Muscle of back (tissue), 3 donors: ENCODE measurements at regions not wholly inside any gene's neighbourhood (a gene's known extent, or its start where the extent isn't known, plus 50 kb on each side); places are given as distances from the start of the nearest gene placed in this dataset.
A peak's percentile ranks its signal among the peaks of the same experiment; 100 is the strongest.

Experiments used
- DNase-seq, 3 donors: peaks; one replicate each; pipeline versions ENCODE4 v3.0.0 to v3.0.0-alpha.2; 2013

DNA sequence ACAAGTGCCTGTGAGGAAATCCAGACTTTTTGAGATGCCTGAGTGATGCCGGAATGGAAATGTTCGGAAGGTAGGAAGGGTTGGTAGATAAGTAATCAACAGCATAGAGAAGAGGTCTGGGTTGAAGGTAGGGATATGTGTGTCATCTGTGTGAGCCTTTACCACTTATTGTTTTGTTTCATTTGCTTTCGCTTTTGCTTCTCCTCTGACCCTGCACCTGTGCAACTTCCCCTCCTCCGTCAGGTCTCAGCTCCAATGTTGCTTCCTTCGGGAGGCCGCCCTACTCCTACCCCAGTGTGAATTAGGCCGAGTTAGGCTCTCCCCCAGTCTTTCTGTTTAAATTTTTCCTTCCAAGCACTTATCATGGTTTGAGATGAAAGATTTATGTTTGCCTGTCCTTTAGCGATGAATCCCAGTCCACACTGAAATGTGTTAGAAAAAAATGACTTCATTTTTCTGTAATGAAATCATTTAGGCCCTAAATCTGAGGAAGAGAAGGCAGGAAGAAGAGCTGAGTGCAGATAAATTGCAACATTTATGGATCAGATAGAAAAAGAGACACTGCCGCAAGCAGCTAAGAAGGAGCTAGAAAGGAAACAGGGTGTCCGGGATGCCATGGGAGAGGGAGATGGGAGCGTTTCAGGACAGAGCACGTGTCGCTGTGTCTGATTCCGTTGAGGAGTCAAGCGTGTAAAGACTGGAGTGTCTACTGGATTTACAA, 139.6 kb upstream of the PELI1 start:
- peak in 2 of 3 donors; percentile 32 to 69 for DNase-seq

DNA sequence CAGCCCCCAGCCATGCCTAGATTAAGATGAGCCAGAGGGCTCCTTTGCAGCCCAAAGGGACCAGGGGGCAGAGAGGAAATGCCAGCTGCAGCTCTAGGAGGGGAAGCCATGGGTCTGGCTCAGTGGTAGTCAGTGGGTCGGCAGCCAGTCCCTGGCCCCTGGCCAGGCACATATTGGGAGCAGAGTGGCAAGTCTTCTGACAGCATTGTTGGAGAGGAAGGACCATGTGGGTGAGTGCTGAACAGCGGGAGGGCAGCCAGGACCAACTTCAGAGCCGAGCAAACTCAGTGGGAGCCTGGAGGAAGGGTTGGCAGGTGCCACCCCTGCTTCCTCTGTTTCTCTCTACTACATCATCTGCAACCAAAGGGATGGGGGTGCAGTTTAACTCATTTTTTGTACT, 140.5 kb upstream of the PELI1 start:
- no peak for DNase-seq

- no peak for DNase-seq
These were observed 143.1 kb upstream of the PELI1 start for GRCh38 chr2:64287202-64287740.

GRCh38 chr2:64288321-64289193, 144.3 kb upstream of the PELI1 start:
- DNase-seq, result peak; percentile 78 to 90 (median 81)

- DNase-seq, result no peak
These were observed 145.0 kb upstream of the PELI1 start for GRCh38 chr2:64289251-64289650.

DNA sequence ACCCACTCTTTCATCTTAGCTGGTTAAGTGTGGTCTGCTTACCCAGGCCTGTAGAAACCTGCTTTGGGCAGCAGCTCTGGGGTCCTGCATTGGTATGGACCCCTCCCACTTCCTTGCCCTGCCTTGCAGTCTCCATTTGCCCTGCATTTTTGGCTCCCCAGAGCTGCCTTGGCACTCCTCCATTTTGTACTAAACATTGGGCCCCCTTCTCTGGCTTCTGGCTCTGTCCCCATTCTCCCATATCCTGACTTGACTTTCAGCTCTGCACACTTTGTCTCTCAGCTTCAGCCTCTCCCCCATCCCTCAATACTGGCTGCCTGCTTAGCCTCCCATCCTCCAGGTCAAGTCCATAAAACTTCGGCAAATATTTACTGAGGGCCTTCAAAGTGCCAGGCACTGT, 145.5 kb upstream of the PELI1 start:
- DNase-seq, result no peak

- no peak for DNase-seq
These were observed 147.0 kb upstream of the PELI1 start for GRCh38 chr2:64291181-64291580.

GRCh38 chr2:64295326-64296139, 151.3 kb upstream of the PELI1 start:
- no peak for DNase-seq

GRCh38 chr2:64296140-64296480, 151.9 kb upstream of the PELI1 start:
- peak in 1 of 3 donors; percentile 37 for DNase-seq

GRCh38 chr2:64296695-64297346, 152.6 kb upstream of the PELI1 start:
- DNase-seq, result no peak

DNA sequence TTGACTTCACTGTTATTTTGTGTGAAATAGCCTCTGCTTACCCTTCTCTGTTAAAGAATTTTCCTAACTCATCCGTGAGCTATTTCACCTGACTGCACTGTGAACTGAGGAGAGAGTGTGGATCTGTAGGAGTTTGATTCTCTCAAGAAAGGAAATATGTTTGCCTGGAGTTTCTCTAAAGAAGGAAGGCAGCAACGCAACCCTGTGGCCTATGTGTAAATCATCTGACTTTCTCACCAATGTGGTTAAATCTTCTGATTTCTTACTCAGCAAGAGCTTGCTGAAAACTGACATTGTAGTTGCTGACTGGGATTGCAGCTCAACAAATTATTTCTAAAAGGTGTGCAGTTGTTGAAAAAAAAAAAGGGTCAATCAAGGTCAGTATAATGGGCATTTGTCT, 153.9 kb upstream of the PELI1 start:
- peak in 1 of 3 donors; percentile 41 for DNase-seq

GRCh38 chr2:64300066-64300465, 153.9 kb upstream of the LGALSL start:
- DNase-seq, result no peak

DNA sequence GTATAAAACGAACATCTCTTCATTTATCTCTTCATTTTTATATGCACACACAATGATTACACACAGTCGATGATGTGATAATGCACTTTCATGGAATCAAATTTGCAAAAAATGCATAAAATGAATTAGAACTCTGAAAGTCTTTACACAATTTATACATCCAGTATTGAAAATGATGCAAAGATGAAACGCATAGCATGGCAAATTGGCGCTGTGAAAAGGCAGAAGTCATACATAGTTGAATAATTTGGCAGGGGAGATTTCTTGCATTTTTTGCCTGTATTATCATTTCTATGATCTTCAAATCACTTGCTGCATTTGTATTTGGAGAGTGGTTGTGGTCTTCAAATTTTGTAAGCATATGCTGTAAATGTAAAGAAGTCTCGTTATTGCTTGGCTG, 150.7 kb upstream of the LGALSL start:
- DNase-seq, result no peak

GRCh38 chr2:64307421-64307820, 146.5 kb upstream of the LGALSL start:
- DNase-seq, result no peak

DNA sequence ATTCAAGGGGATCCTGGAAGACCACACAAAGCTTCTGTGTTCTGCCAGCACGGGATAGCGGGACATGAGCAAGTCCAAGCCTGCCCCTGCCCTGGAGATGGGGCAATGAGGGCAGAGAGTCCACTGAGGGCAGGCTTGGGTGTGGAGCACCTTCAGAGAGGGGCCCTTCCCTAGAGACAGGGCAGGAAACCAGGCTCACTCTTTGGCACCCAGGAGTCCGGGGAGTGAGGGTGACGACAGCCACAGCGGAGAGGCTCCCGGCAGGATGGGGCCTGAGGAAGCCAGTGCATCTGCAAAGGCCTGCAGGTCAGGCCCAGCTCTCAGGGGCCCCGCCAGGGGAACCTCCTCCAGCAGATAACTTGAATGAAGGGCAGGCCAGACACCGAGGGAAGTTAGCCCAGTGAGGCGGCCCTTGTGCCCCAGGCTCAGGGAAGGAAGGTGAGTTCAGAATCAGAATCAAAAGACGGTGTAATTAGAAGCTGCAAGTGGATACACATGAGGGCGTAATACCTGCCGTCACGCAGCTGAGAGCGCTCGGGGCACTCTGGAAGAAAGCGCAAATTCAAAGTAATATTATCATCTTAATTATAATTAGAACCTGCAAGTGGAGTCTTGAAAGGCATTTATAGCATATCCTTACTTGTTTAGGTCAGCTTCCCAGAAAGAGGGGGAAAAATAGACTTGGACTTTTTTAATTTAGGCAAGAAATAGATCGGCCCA, 142.6 kb upstream of the LGALSL start:
- DNase-seq, result no peak

GRCh38 chr2:64311948-64312621, 141.9 kb upstream of the LGALSL start:
- peak; percentile 77 to 90 (median 80) for DNase-seq

DNA sequence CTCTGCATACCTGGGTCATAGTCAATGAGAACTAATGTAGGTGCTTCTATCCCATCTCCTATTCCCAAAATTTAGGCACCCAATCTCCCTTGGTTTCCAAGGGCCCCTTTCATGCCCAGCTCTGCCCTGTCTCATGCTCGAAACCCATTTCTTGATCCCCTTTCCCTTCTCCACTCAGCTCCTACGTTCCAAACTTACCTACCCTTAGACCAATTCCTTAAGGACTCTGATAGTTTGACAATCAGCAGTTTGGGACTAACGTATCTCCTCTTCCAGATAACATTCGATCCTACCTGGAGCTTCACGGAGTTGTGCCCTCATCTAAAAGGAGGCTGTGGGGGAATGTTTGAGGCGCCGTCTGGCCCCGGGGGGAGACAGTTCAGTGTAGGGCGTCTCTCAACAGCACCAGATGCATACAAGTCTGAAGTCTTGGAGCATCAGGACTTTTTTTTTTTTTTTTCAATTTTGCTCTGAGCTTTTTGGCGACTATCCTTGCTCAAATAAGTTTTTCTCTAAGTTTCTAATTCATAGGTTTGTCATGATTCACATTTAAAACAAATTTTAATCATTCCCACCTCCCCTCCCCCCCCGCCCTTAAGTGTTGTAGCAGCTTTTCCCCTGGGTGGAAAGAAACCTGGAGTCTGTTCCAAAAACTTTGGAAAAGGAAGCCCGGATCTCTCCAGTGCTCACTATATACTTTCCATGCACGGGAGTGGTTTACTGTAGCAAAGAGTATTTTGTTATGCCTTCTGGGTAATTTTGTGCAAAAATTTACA, 141.2 kb upstream of the LGALSL start:
- DNase-seq, result peak in 1 of 3 donors; percentile 65

- peak in 1 of 3 donors; percentile 69 for DNase-seq
These were observed 140.6 kb upstream of the LGALSL start for GRCh38 chr2:64313398-64313723.

DNA sequence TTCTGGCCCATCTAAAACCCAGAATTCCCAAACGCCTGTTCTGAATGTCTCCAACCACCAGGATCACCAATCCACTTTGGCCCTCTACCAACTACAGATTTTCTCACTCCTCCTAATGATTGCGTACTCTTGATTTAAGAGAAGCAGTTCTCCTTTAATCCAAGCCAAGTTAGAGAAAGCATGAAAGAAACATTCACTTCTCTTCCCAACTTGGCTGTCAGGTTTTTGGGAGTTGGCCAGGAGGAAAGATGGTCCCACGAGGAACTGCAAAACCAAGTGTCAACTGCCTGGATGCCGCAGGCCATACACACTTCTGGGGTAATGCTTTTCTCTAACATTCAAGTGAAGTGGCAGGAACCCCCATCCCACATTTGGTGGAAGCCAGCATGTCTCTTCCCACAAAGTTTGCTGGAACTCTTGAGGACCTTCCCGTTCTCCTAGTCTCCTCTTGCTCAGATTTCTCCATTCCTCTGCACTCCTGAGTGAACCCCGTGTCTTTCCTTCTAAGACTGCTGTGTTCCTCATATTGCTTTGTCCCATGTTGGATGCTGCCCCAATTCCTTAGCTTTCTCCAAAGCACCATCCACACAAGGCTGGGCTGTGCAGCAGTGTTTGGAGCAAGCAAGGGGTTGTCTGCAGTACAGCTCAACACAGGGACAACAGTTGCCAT, 138.5 kb upstream of the LGALSL start:
- DNase-seq, result no peak
